K562 (cell line): ENCODE measurements at regions not wholly inside any gene's neighbourhood (a gene's known extent, or its start where the extent isn't known, plus 50 kb on each side); places are given as distances from the start of the nearest gene placed in this dataset.
A peak's percentile ranks its signal among the peaks of the same experiment; 100 is the strongest.

Experiments used
- CBFB ChIP-seq: sonication (generic); formaldehyde crosslinking; IDR thresholded peaks from 2 replicates; pipeline ENCODE4 v1.4.0; 2020; ENCODE audit warnings: mild to moderate bottlenecking, missing genetic modification reagents
- CREBBP ChIP-seq: IDR thresholded peaks from one replicate; pipeline ENCODE4 v1.6.1; 2012; ENCODE audit warnings: low read depth, mild to moderate bottlenecking, control low read depth, inconsistent platforms, low read length
- ZNF197 ChIP-seq: fragments of 200-800 bp; sonication (Bioruptor generic); IDR thresholded peaks from 2 replicates; pipeline ENCODE4 v1.6.1; 2016; ENCODE audit warnings: low read depth, missing genetic modification characterization, missing compliant biosample characterization
- ZNF696 ChIP-seq: fragments of 250-450 bp; sonication (Bioruptor Pico); conservative IDR thresholded peaks from 2 replicates; pipeline ENCODE4 v1.4.0; 2020; ENCODE audit warnings: mild to moderate bottlenecking, moderate library complexity
- ZNF707 ChIP-seq: fragments of 250-450 bp; sonication (Bioruptor Pico); conservative IDR thresholded peaks from 2 replicates; pipeline ENCODE4 v1.8.0; 2022; ENCODE audit warnings: inconsistent platforms, mild to moderate bottlenecking, moderate library complexity
- TF ChIP-seq, protein P1 (sequence below), 3 experiments: IDR thresholded peaks in 2 of 3; conservative IDR thresholded peaks in 1 of 3; 2 replicates each; pipeline ENCODE4 v1.5.1; 2011 to 2012; ENCODE audit warnings: low read length in 3 of 3, mild to moderate bottlenecking in 3 of 3, control low read depth in 2 of 3, improper control_type of control experiment in 1 of 3, inconsistent platforms in 1 of 3, low read depth in 1 of 3, mixed read lengths in 1 of 3, moderate library complexity in 1 of 3; ENCODE audit not compliant: insufficient read depth in 2 of 3
- TF ChIP-seq, protein P2 (sequence below), 2 experiments: fragments of 450-650 bp in 1 of 2; sonication (generic) in 1 of 2; formaldehyde crosslinking in 1 of 2; IDR thresholded peaks in 1 of 2; conservative IDR thresholded peaks in 1 of 2; 2 replicates each; pipeline versions ENCODE4 v1.6.1 to v1.8.1; 2016 to 2023; ENCODE audit warnings: mild to moderate bottlenecking in 2 of 2, moderate library complexity in 2 of 2, inconsistent platforms in 1 of 2, missing genetic modification reagents in 1 of 2
- TF ChIP-seq, protein P3 (sequence below), 2 experiments: fragments of 450-650 bp; IDR thresholded peaks; 2 replicates each; pipeline ENCODE4 v1.6.1; 2016; ENCODE audit warnings: mild to moderate bottlenecking in 2 of 2, borderline replicate concordance in 1 of 2, low read depth in 1 of 2, moderate library complexity in 1 of 2

GRCh38 chr1:87495147-87495546, 166.5 kb downstream of the LMO4 start:
- no peak for TF ChIP-seq CREBBP
- TF ChIP-seq, protein P1, sequence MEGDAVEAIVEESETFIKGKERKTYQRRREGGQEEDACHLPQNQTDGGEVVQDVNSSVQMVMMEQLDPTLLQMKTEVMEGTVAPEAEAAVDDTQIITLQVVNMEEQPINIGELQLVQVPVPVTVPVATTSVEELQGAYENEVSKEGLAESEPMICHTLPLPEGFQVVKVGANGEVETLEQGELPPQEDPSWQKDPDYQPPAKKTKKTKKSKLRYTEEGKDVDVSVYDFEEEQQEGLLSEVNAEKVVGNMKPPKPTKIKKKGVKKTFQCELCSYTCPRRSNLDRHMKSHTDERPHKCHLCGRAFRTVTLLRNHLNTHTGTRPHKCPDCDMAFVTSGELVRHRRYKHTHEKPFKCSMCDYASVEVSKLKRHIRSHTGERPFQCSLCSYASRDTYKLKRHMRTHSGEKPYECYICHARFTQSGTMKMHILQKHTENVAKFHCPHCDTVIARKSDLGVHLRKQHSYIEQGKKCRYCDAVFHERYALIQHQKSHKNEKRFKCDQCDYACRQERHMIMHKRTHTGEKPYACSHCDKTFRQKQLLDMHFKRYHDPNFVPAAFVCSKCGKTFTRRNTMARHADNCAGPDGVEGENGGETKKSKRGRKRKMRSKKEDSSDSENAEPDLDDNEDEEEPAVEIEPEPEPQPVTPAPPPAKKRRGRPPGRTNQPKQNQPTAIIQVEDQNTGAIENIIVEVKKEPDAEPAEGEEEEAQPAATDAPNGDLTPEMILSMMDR (IDR thresholded peaks at IDR 0.05 in 2 of 3, conservative IDR thresholded peaks at IDR 0.05 in 1 of 3; ENCODE audit: insufficient read depth in 2 of 3, low read depth in 1 of 3, low read length in 3 of 3): peak in 2 of 3 experiments; percentile 40 to 53; a peak in 3 of 6 replicates
- TF ChIP-seq ZNF707 (CRISPR knock-in tag): no peak
- no peak for TF ChIP-seq CBFB (CRISPR knock-in tag)
- no peak for TF ChIP-seq ZNF696 (CRISPR knock-in tag)
- TF ChIP-seq, protein P2, sequence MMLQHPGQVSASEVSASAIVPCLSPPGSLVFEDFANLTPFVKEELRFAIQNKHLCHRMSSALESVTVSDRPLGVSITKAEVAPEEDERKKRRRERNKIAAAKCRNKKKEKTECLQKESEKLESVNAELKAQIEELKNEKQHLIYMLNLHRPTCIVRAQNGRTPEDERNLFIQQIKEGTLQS (IDR thresholded peaks at IDR 0.05): no peak
- TF ChIP-seq, protein P2 (CRISPR knock-in tag; conservative IDR thresholded peaks at IDR 0.05): no peak
- TF ChIP-seq, protein P3, sequence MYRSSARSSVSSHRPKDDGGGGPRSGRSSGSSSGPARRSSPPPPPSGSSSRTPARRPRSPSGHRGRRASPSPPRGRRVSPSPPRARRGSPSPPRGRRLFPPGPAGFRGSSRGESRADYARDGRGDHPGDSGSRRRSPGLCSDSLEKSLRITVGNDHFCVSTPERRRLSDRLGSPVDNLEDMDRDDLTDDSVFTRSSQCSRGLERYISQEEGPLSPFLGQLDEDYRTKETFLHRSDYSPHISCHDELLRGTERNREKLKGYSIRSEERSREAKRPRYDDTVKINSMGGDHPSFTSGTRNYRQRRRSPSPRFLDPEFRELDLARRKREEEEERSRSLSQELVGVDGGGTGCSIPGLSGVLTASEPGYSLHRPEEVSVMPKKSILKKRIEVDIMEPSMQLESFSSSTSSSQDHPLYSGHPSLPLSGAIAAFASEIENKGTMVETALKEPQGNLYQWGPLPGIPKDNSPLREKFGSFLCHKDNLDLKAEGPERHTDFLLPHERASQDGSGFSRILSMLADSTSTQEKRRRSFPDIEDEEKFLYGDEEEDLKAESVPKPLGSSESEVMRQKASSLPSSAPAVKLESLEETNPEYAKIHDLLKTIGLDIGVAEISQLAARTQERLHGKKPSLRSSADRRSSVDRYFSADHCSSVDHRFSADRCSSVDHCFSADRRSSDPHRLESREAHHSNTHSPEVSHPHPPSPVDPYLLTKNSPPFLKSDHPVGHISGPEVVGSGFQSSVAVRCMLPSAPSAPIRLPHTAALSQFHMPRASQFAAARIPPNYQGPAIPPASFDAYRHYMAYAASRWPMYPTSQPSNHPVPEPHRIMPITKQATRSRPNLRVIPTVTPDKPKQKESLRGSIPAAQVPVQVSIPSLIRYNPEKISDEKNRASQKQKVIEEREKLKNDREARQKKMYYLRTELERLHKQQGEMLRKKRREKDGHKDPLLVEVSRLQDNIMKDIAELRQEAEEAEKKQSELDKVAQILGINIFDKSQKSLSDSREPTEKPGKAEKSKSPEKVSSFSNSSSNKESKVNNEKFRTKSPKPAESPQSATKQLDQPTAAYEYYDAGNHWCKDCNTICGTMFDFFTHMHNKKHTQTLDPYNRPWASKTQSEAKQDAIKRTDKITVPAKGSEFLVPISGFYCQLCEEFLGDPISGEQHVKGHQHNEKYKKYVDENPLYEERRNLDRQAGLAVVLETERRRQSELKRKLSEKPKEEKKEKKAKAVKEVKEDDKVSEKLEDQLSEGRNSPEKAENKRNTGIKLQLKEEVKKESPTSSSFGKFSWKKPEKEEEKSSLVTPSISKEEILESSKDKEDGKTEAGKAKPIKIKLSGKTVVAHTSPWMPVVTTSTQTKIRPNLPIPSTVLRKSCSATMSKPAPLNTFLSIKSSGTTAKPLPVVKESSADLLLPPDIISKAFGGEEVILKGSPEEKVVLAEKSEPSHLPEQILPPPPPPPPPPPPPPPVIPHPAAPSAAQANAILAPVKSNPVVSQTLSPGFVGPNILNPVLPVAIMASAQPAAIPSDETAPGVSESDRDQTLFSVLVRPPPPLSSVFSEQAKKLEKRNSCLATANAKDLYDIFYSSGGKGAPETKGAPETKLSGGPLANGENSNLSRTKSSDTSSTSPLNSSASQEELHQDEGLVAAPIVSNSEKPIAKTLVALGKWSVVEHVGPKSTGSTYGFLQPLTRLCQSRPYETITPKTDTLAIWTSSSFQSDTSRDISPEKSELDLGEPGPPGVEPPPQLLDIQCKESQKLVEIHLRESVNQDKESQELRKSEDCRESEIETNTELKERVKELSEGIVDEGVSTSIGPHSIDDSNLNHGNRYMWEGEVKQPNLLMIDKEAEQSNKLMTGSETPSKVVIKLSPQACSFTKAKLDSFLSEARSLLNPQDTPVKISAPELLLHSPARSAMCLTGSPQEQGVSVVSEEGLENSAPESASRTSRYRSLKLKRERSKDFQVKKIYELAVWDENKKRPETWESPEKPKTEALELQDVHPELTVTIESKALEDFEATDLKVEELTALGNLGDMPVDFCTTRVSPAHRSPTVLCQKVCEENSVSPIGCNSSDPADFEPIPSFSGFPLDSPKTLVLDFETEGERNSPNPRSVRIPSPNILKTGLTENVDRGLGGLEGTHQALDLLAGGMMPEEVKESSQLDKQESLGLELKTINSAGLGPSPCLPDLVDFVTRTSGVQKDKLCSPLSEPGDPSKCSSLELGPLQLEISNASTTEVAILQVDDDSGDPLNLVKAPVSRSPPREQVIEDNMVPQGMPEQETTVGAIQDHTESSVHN (IDR thresholded peaks at IDR 0.05; ENCODE audit: borderline replicate concordance in 1 of 2, low read depth in 1 of 2): no peak
- TF ChIP-seq ZNF197: no peak
